GM19023 (cell line): ENCODE measurements at regions not wholly inside any gene's neighbourhood (a gene's known extent, or its start where the extent isn't known, plus 50 kb on each side); places are given as distances from the start of the nearest gene placed in this dataset.
"Not testable (repeated sequence)": the region's sequence is repeated elsewhere in the genome, so short reads cannot be mapped to it uniquely, and the experiment has no call there.

Source experiments
- ATAC-seq: cut with Tn5 transposase; IDR thresholded peaks from one replicate; pipeline ENCODE4 v1.9.1; 2021; ENCODE audit warnings: mild to moderate bottlenecking, moderate library complexity; ENCODE audit not compliant: unreplicated experiment

DNA sequence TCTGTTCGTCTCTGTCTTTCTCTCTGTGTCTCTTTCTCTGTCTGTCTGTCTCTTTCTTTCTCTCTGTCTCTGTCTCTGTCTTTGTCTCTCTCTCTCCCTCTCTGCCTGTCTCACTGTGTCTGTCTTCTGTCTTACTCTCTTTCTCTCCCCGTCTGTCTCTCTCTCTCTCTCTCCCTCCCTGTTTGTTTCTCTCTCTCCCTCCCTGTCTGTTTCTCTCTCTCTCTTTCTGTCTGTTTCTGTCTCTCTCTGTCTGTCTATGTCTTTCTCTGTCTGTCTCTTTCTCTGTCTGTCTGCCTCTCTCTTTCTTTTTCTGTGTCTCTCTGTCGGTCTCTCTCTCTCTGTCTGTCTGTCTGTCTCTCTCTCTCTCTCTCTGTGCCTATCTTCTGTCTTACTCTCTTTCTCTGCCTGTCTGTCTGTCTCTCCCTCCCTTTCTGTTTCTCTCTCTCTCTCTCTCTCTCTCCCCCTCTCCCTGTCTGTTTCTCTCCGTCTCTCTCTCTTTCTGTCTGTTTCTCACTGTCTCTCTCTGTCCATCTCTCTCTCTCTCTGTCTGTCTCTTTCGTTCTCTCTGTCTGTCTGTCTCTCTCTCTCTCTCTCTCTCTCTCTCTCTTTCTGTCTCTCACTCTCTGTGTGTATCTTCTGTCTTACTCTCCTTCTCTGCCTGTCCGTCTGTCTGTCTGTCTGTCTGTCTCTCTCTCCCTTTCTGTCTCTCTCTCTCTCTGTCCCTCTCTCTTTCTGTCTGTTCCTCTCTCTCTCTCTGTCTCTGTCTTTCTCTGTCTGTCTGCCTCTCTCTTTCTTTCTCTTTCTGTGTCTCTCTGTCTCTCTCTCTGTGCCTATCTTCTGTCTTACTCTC lies 2065.9 kb upstream of the TPTE start:
- ATAC-seq, result not testable (repeated sequence)

- peak; percentile 79 for ATAC-seq
Measured at GRCh38 chr21:8464403-8465152, 2056.8 kb upstream of the TPTE start.

- not testable (repeated sequence) for ATAC-seq
Measured at GRCh38 chr21:8466642-8467041, 2054.7 kb upstream of the TPTE start.
